Activated CD8-positive, alpha-beta memory T cell treated with anti-CD3 and anti-CD28 coated beads, Interleukin-2, amount 50 U/mL, for 4 hours (primary cell): ENCODE measurements at regions not wholly inside any gene's neighbourhood (a gene's known extent, or its start where the extent isn't known, plus 50 kb on each side); places are given as distances from the start of the nearest gene placed in this dataset.
"Not testable (repeated sequence)": the region's sequence is repeated elsewhere in the genome, so short reads cannot be mapped to it uniquely, and the experiment has no call there.

Experiments
- DNase-seq: peaks from one replicate; pipeline ENCODE4 v3.0.0-alpha.2; 2020

DNA sequence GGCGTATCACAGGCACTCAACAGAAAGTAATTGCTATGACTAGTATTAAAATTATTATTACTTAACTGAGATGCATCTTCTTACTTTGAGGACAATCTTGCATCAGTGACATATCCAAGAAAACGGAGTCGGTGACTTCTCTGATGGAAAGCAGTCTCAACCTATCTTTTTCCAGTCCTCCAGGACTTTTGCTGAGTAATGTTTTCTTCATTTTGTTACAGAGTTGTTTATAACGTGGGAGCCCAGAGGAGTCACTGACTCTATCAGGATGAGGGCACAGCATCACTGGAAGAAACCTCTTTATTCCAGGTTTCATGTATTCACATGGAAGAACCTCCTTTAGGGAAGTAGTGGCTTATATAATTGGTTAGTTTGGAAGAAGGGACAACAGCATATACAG lies 51.5 kb upstream of the MELK start:
- DNase-seq = no peak

GRCh38 chr9:36517131-36517530 lies 55.6 kb upstream of the MELK start:
- no peak for DNase-seq

DNA sequence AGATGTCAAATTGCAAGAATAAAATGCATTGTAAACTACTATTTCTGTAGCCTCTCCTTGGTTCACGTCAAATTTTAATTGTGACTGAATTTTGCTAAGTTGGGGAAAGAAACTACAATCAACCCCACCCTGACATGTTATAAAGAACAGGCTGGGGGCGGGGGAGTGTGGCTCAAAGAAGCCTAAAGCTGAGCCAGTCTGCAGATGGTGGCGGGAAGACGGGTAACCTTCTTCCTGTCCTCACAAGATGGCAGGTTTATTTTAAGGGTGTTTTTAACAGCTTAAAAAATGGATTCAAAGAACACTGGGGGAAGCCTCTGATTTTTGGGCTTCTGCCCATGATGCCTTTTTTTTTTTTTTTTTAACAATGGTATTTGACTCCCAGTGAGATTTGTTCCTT lies 68.5 kb upstream of the MELK start:
- DNase-seq = peak; percentile 24

GRCh38 chr9:36503172-36504088 lies 69.3 kb upstream of the MELK start:
- DNase-seq = no peak

DNA sequence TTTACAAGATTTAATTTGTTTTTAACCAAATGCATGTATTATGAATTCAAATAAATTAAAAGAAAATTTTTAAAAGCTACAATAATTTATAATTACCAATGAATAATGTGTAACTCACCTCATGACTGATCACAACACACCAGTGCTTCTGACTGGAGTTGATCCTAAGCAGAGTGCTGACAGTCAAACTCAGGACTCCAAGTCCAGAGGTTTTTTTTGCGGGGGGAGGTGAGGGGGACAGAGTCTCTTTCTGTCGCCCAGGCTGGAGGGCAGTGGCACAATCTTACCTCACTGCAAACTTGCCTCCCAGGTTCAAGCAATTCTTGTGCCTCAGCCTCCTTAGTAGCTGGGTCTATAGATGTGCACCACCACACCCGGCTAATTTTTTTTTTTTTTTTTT lies 71.0 kb upstream of the MELK start:
- DNase-seq = no peak

DNA sequence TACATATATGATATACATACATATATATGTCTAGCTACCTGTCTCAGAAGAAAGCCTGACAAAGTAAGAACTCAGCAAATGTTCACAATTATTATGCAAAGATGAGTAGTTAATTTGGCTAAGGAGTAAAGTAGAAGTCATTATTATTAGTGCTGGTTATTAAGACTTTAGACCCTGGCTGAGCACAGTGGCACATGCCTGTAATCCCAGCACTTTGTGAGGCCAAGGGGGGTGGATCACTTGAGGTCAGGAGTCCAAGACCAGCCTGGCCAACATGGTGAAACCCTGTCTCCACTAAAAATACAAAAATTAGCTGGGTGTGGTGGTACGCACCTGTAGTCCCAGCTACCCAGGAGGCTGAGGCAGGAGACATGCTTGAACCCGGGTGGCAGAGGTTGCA lies 71.8 kb upstream of the MELK start:
- DNase-seq = not testable (repeated sequence)

GRCh38 chr9:36499174-36499890 lies 73.4 kb upstream of the MELK start:
- no peak for DNase-seq

DNA sequence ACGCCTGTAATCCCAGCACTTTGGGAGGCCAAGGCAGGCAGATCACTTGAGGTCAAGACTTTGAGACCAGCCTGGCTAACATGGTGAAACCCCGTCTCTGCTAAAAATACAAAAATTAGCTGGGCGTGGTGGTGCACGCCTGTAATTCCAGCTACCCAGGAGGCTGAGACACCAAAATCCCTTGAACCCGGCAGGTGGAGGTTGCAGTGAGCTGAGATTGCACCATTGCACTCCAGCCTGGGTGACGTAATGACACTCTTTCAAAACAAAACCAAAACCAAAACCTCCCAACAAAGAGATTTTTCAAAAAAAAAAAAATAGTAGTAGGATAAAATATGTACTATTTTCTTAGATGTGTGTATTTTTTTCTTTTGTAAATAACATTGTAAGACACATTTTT lies 79.1 kb upstream of the MELK start:
- DNase-seq = peak; percentile 24

DNA sequence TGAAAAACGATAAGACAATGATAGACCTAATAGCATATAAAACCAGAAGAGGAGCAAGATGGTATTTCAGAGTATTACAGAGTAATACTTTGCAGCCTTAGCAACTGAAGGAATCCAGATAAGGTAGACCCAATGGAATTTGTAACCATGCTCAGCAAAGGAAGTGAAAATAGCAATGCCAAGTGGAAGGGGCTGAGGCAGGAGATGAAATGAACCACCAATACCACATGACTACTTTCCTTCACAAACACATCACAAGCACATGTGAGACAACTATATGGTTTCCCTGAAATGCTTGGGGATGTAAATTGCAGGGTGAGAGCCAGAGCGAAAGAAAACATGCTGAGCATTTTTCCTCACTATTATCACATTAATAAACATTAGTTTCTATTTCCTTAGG lies 79.8 kb upstream of the MELK start:
- no peak for DNase-seq

- no peak for DNase-seq
Measured at GRCh38 chr9:36489453-36489852, 83.2 kb upstream of the MELK start.

DNA sequence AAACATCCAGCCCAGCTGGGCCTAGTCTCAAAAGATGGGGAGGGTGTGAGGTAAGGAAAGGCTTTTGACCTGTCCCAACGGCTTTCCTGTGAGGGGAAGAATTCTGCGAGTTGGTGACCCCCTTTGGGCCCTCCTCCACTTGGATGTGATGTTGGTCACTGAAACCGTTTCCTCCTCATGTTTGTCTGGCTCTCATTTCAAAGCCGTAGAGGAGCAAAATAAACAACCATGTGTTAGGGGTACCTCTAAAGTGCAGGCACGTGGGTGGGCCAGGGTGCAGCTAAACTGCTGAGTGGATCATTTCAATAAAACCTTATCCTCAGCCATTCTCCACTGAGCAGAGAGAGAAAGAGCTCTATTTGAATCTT lies 84.3 kb upstream of the MELK start:
- DNase-seq = peak; percentile 25

DNA sequence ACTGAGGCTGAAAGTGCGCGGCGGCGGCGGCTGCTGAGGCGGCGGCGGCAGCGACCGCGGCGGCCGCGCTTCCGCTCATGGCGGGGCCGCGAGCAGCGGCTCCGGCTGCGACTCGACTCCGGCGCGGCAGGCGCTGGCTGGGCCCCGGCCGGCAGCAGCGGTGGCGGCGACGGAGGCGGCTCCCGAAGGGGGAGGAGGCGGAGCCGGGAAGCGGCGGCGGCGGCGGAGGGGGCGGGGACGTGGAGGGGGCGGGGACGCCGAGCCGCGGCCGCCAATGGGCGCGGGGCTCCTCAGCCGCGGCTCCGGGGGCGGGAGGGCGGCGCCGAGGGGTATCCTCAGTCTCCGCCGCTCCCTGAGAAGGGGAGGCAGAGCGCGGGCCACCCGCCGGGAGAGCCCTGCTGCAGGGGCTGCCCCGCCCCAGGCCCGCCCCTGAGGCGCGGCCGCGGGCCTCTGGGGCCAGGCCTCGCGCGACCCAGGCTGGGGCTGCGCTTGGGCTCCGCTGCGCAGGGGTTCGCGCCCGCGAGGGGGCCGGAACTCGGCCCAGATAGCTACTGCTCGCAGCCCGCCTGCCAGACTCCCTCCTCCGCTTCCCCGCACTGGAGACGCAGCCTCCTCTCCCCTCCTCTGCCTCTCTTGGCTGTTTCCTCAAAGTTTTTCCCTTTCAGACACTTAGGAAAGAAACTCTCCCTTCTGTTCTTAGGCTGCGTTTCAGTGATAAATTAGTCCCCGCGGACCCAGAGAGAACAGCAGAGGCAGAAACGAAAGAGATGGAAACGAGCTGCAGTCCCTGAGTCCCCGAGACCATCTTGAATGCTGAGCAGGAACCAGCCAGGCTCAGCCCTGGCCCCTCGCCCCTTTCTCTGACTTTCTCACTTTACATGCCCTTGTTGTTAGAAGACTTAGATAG lies 85.0 kb upstream of the MELK start:
- peak; percentile 90 for DNase-seq

- peak; percentile 47 for DNase-seq
Measured at GRCh38 chr9:36486933-36487481, 85.7 kb upstream of the MELK start.

DNA sequence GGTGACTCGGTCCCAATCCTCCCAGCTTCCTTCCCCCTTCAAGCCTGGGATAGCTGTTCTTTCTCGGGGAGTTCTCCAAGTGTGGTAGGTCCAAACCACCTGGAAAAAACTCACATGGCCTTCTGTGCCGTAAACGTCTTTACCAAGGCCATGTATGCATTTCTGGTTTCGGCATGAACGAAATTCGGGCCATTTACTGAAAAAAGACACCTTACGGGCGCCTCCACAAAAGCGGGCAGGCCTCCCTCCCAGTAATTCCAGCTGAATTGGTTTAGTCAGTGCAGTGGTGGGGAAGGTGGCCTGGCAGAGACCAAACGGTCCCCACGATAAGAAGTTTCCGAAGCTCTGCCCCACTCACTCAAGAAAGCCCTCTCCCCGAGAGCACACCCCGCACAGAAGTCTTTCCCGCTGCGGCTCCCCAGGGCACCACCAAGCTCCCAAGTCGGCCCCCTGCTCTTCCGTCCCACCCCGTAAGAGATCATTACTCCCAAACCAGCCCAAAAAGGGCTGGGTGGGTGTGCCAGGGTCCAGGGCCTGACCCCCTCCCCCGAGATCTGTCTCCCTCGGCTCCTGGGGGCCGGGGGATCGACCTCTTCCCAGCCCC lies 86.3 kb upstream of the MELK start:
- DNase-seq = no peak

- DNase-seq = no peak
Measured at GRCh38 chr9:36485647-36486328, 85.7 kb upstream of the RNF38 start.

DNA sequence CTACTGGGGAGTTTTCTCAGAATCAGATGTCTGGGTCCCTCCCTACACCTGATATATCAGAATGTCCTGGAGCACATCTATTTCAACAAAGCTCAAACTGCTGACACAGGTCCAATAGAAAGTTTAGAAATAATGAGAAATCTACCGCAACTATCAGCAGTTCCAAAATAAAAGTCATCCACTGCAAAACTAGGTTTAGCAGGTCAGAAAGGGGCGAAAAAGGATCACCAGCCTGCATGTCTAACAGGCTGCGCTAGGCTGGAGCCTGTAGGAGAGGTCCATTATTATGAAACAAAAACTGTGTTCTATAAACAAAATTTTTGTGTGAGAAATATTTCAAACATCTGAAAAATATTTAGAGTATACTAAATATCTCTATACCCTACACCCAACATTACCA lies 84.1 kb upstream of the RNF38 start:
- DNase-seq = no peak

DNA sequence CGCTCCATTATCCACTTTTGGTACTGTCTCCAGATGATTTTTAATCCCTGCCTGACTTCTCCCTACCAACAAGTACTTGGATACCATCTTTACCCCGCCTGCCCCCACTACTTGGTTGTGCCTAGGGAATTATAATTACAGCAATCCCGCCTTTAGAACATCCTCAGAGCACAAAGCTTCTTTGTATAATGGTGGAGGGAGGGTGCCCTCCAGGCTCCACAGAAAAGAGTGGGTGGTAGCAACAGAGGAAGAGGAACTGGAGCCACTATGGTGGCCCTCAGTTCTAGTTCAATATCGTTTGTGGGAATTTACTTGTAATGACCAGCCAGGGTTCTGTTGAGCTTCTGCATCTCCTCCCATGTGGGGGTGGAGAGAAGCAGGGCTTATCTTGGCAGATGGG lies 79.0 kb upstream of the RNF38 start:
- no peak for DNase-seq

DNA sequence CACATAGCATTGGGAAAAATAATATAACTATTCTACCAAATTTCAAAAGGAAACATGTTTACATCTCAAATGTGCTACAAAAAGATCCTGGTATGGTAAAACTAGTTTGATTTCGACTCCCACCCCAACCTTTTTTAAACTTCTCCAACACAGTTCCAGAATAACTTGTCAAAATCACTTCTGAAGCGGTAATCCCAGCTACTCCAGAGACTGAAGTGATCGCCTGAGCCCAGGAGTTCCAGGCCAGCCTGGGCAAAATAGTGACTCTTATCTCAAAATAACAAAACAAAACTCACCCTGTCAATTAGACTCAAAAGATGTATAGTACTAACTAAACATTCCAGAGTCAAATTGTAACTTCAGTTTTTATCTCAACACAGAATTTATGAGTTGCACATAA lies 71.3 kb upstream of the RNF38 start:
- no peak for DNase-seq

GRCh38 chr9:36470643-36471290 lies 70.7 kb upstream of the RNF38 start:
- DNase-seq = peak; percentile 59

DNA sequence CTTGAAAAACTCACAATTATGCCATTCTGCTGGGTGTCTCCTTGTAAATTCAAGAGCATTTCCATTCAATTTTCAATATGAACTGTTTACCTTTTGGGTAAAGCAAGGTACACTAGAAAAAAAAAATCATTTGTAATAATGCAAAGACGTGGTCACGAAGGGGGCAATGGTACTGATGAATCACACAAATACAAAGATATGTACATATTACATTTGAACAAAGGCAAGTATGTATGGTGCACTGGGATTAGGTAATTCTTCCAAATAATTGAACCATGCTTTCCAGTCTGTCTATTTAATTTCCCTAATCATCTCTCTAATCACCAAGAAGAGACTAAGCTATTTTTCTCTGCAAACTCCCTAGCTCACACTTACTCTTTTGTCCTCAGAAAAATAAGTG lies 63.4 kb upstream of the RNF38 start:
- no peak for DNase-seq

DNA sequence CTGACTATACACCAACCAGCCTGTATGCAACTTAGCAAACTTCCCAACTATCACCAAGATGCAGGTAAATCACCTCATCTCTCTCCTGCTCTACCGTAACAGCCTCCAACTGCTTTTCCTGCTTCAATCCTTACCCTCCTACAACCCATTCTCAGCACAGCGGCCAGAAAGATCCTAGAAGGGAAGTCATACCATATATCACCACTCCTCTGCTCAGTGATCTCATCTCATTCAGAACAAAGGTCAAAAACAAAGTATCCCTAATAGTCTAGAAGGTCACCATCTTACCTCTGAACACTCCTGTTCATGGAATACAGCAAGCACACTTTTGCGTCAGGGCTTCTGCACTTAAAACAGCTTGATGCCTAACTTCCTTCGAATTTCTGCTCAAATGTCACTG lies 62.2 kb upstream of the RNF38 start:
- DNase-seq = no peak
